ENCODE measurements at regions not wholly inside any gene's neighbourhood (a gene's known extent, or its start where the extent isn't known, plus 50 kb on each side); places are given as distances from the start of the nearest gene placed in this dataset.

GRCh38 chr12:105820429-105821125, 318.2 kb downstream of the NUAK1 start:
- Histone ChIP-seq H3K27ac (no peak overlapping the region), H3K4me1 (ENCODE audit: control insufficient read depth in 1 of 2, insufficient read depth in 1 of 2, low read depth in 1 of 2, low read length in 1 of 2) (peaks cover 0 to 6% of the 10 kb centered on the region in 2 experiments), H3K36me3 (no peaks in the 10 kb centered on the region), H3K4me3 (ENCODE audit: low read depth in 1 of 2, low read length in 1 of 2) (no peak overlapping the region), H3K27me3 (peaks cover 13% of the 10 kb centered on the region), H3K9me3 (no peaks in the 10 kb centered on the region)
- TF ChIP-seq CTCF (IDR thresholded peaks at IDR 0.05) = no peak

GRCh38 chr12:105822131-105823105, 316.3 kb downstream of the NUAK1 start:
- Histone ChIP-seq H3K4me1 (ENCODE audit: control insufficient read depth in 1 of 2, insufficient read depth in 1 of 2, low read depth in 1 of 2, low read length in 1 of 2) (peaks cover 0 to 6% of the 10 kb centered on the region in 2 experiments), H3K9me3 (no peaks in the 10 kb centered on the region), H3K4me3 (ENCODE audit: low read depth in 1 of 2, low read length in 1 of 2) (no peak overlapping the region), H3K36me3 (no peaks in the 10 kb centered on the region), H3K27me3 (peaks cover 13% of the 10 kb centered on the region), H3K27ac (no peak overlapping the region)
- TF ChIP-seq CTCF (IDR thresholded peaks at IDR 0.05) = no peak

- Histone ChIP-seq H3K27me3 (peaks cover 13% of the 10 kb centered on the region), H3K4me3 (ENCODE audit: low read depth in 1 of 2, low read length in 1 of 2) (no peak overlapping the region), H3K4me1 (ENCODE audit: control insufficient read depth in 1 of 2, insufficient read depth in 1 of 2, low read depth in 1 of 2, low read length in 1 of 2) (peaks cover 0 to 6% of the 10 kb centered on the region in 2 experiments), H3K27ac (no peak overlapping the region), H3K36me3 (no peaks in the 10 kb centered on the region), H3K9me3 (no peaks in the 10 kb centered on the region)
- no peak for TF ChIP-seq CTCF (IDR thresholded peaks at IDR 0.05)
Observed at GRCh38 chr12:105823810-105824209, 314.9 kb downstream of the NUAK1 start.

- Histone ChIP-seq H3K27ac (no peak overlapping the region), H3K9me3 (no peaks in the 10 kb centered on the region), H3K36me3 (no peaks in the 10 kb centered on the region), H3K4me1 (ENCODE audit: control insufficient read depth in 1 of 2, insufficient read depth in 1 of 2, low read depth in 1 of 2, low read length in 1 of 2) (peaks cover 0 to 6% of the 10 kb centered on the region in 2 experiments), H3K27me3 (peaks cover 13% of the 10 kb centered on the region), H3K4me3 (ENCODE audit: low read depth in 1 of 2, low read length in 1 of 2) (no peak overlapping the region)
- TF ChIP-seq CTCF (IDR thresholded peaks at IDR 0.05) = no peak
Observed at GRCh38 chr12:105825141-105825540, 313.6 kb downstream of the NUAK1 start.

GRCh38 chr12:105831372-105831771, 307.4 kb downstream of the NUAK1 start:
- H3K4me1 ChIP-seq (ENCODE audit: control insufficient read depth in 1 of 2, insufficient read depth in 1 of 2, low read depth in 1 of 2, low read length in 1 of 2) = peaks cover 38 to 40% of the 10 kb centered on the region in 2 experiments
- H3K27me3 ChIP-seq = no peaks in the 10 kb centered on the region
- TF ChIP-seq CTCF (IDR thresholded peaks at IDR 0.05) = no peak
- H3K36me3 ChIP-seq = no peaks in the 10 kb centered on the region
- no peak overlapping the region for H3K27ac ChIP-seq
- no peaks in the 10 kb centered on the region for H3K9me3 ChIP-seq
- no peak overlapping the region for H3K4me3 ChIP-seq (ENCODE audit: low read depth in 1 of 2, low read length in 1 of 2)

All from neutrophil (primary cell).